EL (cell line): ENCODE measurements at regions not wholly inside any gene's neighbourhood (a gene's known extent, or its start where the extent isn't known, plus 50 kb on each side); places are given as distances from the start of the nearest gene placed in this dataset.

Experiments
- DNase-seq: peaks from one replicate; pipeline ENCODE4 v3.0.0-alpha.2; 2016

GRCh38 chr4:19879330-19879729 lies 372.4 kb upstream of the SLIT2 start:
- DNase-seq, result no peak

GRCh38 chr4:19857991-19858390 lies 393.7 kb upstream of the SLIT2 start:
- no peak for DNase-seq

GRCh38 chr4:19857380-19857779 lies 394.3 kb upstream of the SLIT2 start:
- DNase-seq, result no peak

- DNase-seq, result peak; percentile 85
Measured at GRCh38 chr4:19850909-19851308, 400.8 kb upstream of the SLIT2 start.

- DNase-seq, result peak; percentile 39
Measured at GRCh38 chr4:19844446-19844845, 407.3 kb upstream of the SLIT2 start.

GRCh38 chr4:19842471-19842870 lies 409.2 kb upstream of the SLIT2 start:
- no peak for DNase-seq

GRCh38 chr4:19838858-19839257 lies 412.8 kb upstream of the SLIT2 start:
- no peak for DNase-seq

GRCh38 chr4:19835429-19835828 lies 416.3 kb upstream of the SLIT2 start:
- no peak for DNase-seq

- peak; percentile 15 for DNase-seq
Measured at GRCh38 chr4:19832411-19832810, 419.3 kb upstream of the SLIT2 start.

GRCh38 chr4:19831644-19832285 lies 419.9 kb upstream of the SLIT2 start:
- peak; percentile 50 for DNase-seq

GRCh38 chr4:19829101-19829500 lies 422.6 kb upstream of the SLIT2 start:
- DNase-seq, result no peak

GRCh38 chr4:19823781-19824180 lies 427.9 kb upstream of the SLIT2 start:
- no peak for DNase-seq

- DNase-seq, result no peak
Measured at GRCh38 chr4:19819737-19820136, 432.0 kb upstream of the SLIT2 start.

- peak; percentile 9 for DNase-seq
Measured at GRCh38 chr4:19809989-19810388, 441.7 kb upstream of the SLIT2 start.

- DNase-seq, result peak; percentile 60
Measured at GRCh38 chr4:19807505-19807904, 444.2 kb upstream of the SLIT2 start.

GRCh38 chr4:19806865-19807264 lies 444.8 kb upstream of the SLIT2 start:
- peak; percentile 3 for DNase-seq

GRCh38 chr4:19803406-19803805 lies 448.3 kb upstream of the SLIT2 start:
- DNase-seq, result peak; percentile 58

- no peak for DNase-seq
Measured at GRCh38 chr4:19793831-19794230, 457.9 kb upstream of the SLIT2 start.

GRCh38 chr4:19791422-19792123 lies 460.1 kb upstream of the SLIT2 start:
- peak; percentile 23 for DNase-seq

- no peak for DNase-seq
Measured at GRCh38 chr4:19786616-19787015, 465.1 kb upstream of the SLIT2 start.

GRCh38 chr4:19783667-19784223 lies 468.0 kb upstream of the SLIT2 start:
- no peak for DNase-seq

GRCh38 chr4:19780871-19781270 lies 470.8 kb upstream of the SLIT2 start:
- no peak for DNase-seq

GRCh38 chr4:19776929-19777328 lies 474.8 kb upstream of the SLIT2 start:
- peak; percentile 48 for DNase-seq

- DNase-seq, result peak; percentile 92
Measured at GRCh38 chr4:19776021-19776459, 475.7 kb upstream of the SLIT2 start.
